Cardiac septum (tissue), 1 donor: ENCODE measurements at regions not wholly inside any gene's neighbourhood (a gene's known extent, or its start where the extent isn't known, plus 50 kb on each side); places are given as distances from the start of the nearest gene placed in this dataset.
"Not testable (repeated sequence)": the region's sequence is repeated elsewhere in the genome, so short reads cannot be mapped to it uniquely, and the experiment has no call there.

Experiments used
- DNase-seq: peaks from one replicate; pipeline ENCODE4 v3.0.0-alpha.2; 2020; ENCODE audit warnings: low spot score
- intact Hi-C: fragments of 100-400 bp; cut with DNase I; formaldehyde crosslinking; loops from one replicate; pipeline ENCODE4 v1.14.0; 2022
- donor health status: DM: no; HTN: no; CAD: no.

DNA sequence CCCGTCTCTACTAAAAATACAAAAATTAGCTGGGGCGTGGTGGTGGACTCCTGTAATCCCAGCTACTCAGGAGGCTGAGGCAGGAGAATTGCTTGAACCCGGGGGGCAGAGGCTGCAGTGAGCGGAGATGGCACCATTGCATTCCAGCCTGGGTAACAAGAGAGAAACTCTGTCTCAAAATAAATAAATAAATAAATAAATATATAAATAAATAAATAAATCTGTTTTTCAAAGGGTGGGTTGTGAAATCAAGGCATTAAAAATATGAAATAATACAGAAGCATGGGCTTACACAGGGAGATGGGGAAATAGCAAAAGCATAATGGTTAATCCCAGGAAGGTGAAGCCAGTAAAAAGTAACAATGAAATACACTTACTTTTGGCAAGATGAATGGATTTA is 93.9 kb downstream of the LYZL2 start:
- no peak for DNase-seq
- intact Hi-C loops: loop anchor here (2.0 to 5.0 kb wide), 3 partner anchors 47 to 143 kb away; no protein-coding TSS in a partner anchor

DNA sequence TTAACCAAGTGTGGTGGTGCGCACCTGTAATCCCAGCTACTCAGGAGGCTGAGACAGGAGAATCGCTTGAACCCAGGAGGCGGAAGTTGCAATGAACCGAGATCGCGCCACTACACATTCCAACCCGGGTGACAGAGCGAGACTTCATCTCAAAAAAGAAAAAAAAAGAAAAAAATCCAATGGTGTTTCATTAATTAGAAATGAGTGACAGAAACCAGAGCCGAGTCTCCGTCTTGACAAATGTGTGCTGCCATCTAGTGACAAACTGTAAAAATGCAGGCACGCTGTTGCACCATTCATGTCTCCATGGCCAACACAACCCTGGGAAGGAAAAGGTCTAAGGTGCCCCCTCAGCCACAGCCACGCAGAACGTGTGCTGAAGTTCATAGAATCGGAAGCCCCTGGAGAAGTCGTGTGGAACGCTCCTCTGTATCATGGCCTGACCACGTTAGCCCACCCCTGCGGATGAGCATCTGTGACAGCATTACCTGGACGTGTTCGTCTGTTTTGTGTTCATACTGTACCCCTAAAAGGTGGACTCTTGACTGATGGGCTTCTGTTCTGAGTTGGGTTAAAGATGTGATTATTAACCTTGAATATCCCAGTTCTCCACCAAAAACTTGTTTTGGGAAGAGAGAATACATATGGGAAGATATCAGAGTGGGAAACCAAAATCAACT is 94.9 kb downstream of the LYZL2 start:
- intact Hi-C loops: loop anchor here (2.0 to 5.0 kb wide), 2 partner anchors 48 to 122 kb away; no protein-coding TSS in a partner anchor
- no peak for DNase-seq

- DNase-seq: no peak
- intact Hi-C loops: no loop called here
Observed at GRCh38 chr10:30531751-30532530, 97.6 kb downstream of the LYZL2 start.

GRCh38 chr10:30529373-30529998 is 95.5 kb downstream of the MAP3K8 start:
- intact Hi-C loops: no loop called here
- DNase-seq: peak; percentile 93

DNA sequence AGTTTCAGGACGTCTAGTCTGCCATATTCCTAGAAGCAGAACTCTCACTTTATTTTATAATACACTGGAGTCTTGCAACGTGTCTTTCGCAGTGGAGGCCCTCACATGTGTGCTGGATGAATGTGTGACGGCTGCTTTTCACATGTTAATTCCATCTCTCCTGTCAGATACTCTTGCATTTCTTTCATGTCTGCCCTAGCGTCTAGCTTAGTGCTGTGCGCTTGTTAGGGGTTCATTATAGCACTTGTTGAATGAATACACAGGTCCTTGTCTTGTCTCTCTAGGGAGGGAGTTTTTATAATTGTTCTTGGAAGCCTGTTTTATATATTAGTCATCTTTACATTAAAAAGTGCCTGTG is 94.4 kb downstream of the MAP3K8 start:
- intact Hi-C loops: no loop called here
- no peak for DNase-seq

DNA sequence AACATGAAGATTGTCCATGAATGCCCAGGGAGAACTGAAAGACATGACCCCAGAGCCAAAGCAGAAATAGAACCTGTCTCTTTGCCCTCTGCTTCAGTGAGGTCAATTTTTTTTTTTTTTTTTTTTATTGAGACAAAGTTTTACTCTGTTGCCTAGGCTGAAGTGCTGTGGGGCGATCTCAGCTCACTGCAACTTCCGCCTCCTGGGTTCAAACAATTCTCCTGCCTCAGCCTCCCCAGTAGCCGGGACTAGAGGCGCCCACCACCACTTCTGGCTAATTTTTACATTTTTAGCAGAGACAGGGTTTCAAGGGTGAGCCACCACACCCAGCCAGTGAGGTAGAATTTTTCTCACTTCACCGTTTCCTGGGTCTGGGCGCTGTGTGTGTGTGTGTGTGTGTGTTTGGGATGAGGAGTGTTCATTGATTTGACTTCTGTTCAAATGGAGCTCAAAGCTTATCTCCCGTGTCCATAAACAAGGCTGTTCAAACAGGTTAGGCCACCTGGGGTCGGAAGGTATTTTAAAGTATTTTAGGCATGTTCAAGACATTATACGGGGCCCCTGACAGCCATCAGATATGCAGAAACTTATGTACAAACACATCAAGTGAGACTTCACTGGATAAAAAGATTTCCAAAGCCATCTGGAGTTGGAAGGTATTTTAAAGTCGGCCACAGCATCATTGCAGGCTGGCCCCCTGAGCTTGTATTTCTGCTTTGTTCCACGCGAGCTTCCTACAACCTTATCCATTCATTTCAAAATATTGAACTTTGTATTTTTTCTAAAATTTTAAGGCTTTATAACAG is 93.8 kb downstream of the MAP3K8 start:
- DNase-seq: no peak
- intact Hi-C loops: no loop called here

- intact Hi-C loops: not testable (repeated sequence)
Observed at GRCh38 chr10:30522661-30523078, 88.7 kb downstream of the MAP3K8 start.

DNA sequence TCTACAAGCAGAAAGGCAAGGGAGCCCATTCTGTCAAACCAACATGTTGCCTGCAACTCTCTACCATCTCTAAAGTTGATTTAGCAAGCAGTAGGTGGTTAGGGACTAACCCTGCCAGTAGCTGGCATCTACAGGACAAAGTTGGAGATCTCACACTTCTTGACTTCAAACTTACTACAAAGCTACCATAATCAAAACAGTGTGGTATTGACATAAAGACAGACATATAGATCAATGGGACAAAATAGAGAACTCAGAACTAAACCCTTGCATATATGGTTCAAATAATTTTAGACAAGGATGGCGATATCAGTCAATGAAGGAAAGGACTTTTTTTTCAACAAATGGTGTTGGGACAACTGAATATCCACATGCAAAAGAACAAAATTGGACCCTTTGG is 84.9 kb downstream of the MAP3K8 start:
- intact Hi-C loops: no loop called here
- no peak for DNase-seq

More at GRCh38 chr10:30522661-30523078, 88.7 kb downstream of the MAP3K8 start:
- DNase-seq: not testable (repeated sequence)
